MM.1S (cell line): ENCODE measurements at regions not wholly inside any gene's neighbourhood (a gene's known extent, or its start where the extent isn't known, plus 50 kb on each side); places are given as distances from the start of the nearest gene placed in this dataset.

Experiments
- DNase-seq: peaks from one replicate; pipeline ENCODE4 v3.0.0-alpha.2; 2015
- H2AFZ ChIP-seq: fragments of 300-600 bp; sonication (generic); 2 replicates; pipeline ENCODE4 v1.6.0; 2016; ENCODE audit warnings: antibody characterized with exemption, low read length
- H3F3A ChIP-seq: fragments of 300-600 bp; sonication (generic); 2 replicates; pipeline ENCODE4 v1.6.1; 2016; ENCODE audit warnings: mild to moderate bottlenecking, antibody characterized with exemption, low read length, moderate library complexity, mixed read lengths; ENCODE audit not compliant: insufficient read depth
- H3K27ac ChIP-seq: fragments of 300-600 bp; sonication (generic); 2 replicates; pipeline ENCODE4 v1.5.1; 2016; ENCODE audit warnings: mild to moderate bottlenecking, low read length
- H3K27me3 ChIP-seq: fragments of 300-600 bp; sonication (generic); replicated peaks from 2 replicates; pipeline ENCODE4 v1.6.0; 2016; ENCODE audit warnings: low read length; ENCODE audit not compliant: insufficient read depth
- H3K36me3 ChIP-seq: fragments of 300-600 bp; sonication (generic); replicated peaks from 2 replicates; pipeline ENCODE4 v1.6.1; 2016; ENCODE audit warnings: mild to moderate bottlenecking, low read length, mixed read lengths; ENCODE audit not compliant: insufficient read depth
- H3K4me1 ChIP-seq: fragments of 300-600 bp; sonication (generic); 2 replicates; pipeline ENCODE4 v1.6.1; 2016; ENCODE audit warnings: low read length, mixed read lengths
- H3K4me2 ChIP-seq: fragments of 300-600 bp; sonication (generic); 2 replicates; pipeline ENCODE4 v1.6.0; 2016; ENCODE audit warnings: low read depth, low read length
- H3K4me3 ChIP-seq: fragments of 300-600 bp; sonication (generic); 2 replicates; pipeline ENCODE4 v1.5.1; 2016; ENCODE audit warnings: low read length, mixed read lengths
- H3K79me2 ChIP-seq: fragments of 300-600 bp; sonication (generic); 2 replicates; pipeline ENCODE4 v1.6.1; 2016; ENCODE audit warnings: mixed run types, low read length, mixed read lengths
- H3K9ac ChIP-seq: fragments of 300-600 bp; sonication (generic); 2 replicates; pipeline ENCODE4 v1.6.1; 2016; ENCODE audit warnings: low read length, mixed read lengths
- H3K9me2 ChIP-seq: fragments of 300-600 bp; sonication (generic); replicated peaks from 2 replicates; pipeline ENCODE4 v1.6.1; 2016; ENCODE audit warnings: mild to moderate bottlenecking, low read length, mixed read lengths; ENCODE audit not compliant: insufficient read depth
- H3K9me3 ChIP-seq: fragments of 300-600 bp; sonication (generic); replicated peaks from 2 replicates; pipeline ENCODE4 v1.6.1; 2016; ENCODE audit warnings: mild to moderate bottlenecking, low read length, mixed read lengths; ENCODE audit not compliant: insufficient read depth
- H4K20me1 ChIP-seq: fragments of 300-600 bp; sonication (generic); 2 replicates; pipeline ENCODE4 v1.6.1; 2016; ENCODE audit warnings: mild to moderate bottlenecking, low read length, moderate library complexity, mixed read lengths; ENCODE audit not compliant: insufficient read depth
- CTCF ChIP-seq: fragments of 300-600 bp; sonication (generic); IDR thresholded peaks from 2 replicates; pipeline ENCODE4 v1.5.1; 2016; ENCODE audit warnings: antibody characterized with exemption, low read length, mixed read lengths
- EZH2 ChIP-seq: fragments of 300-600 bp; sonication (generic); optimal IDR thresholded peaks from 2 replicates; pipeline ENCODE3; 2017; ENCODE audit warnings: low read depth, mild to moderate bottlenecking, antibody characterized with exemption, low read length, mixed read lengths
- EZH2phosphoT487 ChIP-seq: fragments of 300-600 bp; sonication (generic); IDR thresholded peaks from 2 replicates; pipeline ENCODE4 v1.6.1; 2018; ENCODE audit warnings: antibody characterized with exemption, low read length

- no peaks in the 10 kb centered on the region for H3F3A ChIP-seq
- no peak for DNase-seq
- H3K79me2 ChIP-seq = no peaks in the 10 kb centered on the region
- no peaks in the 10 kb centered on the region for H3K9me3 ChIP-seq
- H3K36me3 ChIP-seq = no peaks in the 10 kb centered on the region
- H3K4me2 ChIP-seq = no peak overlapping the region
- no peak overlapping the region for H3K9ac ChIP-seq
- H4K20me1 ChIP-seq = no peaks in the 10 kb centered on the region
- H3K27me3 ChIP-seq = no peaks in the 10 kb centered on the region
- no peak for TF ChIP-seq EZH2phosphoT487
- TF ChIP-seq EZH2 = no peak
- no peak for TF ChIP-seq CTCF
- no peak overlapping the region for H2AFZ ChIP-seq
- no peaks in the 10 kb centered on the region for H3K9me2 ChIP-seq
- H3K27ac ChIP-seq = no peak overlapping the region
- H3K4me1 ChIP-seq = no peaks in the 10 kb centered on the region
- H3K4me3 ChIP-seq = no peak overlapping the region
Observed at GRCh38 chr16:48102083-48103008, 53.4 kb downstream of the ABCC12 start.

DNA sequence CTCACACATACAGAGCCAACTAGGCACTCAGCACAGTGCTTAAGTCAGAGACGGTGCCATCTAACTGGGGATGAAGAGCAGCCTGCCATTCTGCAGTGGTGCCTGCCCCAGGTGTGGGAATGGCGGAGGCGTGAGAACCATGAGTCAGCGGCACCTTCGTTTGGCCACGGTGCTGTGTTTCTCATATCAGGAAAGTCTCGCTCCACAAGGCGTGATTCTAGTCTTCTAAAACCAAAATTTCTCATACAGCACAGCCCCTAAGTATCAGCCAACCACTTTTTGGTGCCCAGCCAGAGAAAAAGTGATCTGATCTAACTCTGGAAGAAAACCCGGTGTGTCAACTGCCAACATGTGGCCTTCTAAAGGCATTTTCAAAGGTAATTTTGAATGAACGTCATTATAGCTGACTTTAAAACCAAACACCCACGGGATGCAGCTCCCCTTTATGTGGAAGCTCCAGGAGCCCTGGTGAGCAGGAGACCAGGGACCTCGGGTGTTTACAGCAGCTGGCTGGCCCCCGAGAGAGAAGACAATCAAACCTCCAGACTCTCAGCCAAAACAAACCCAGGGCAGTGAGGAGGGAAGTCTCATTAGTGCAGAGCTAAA is 54.6 kb downstream of the ABCC12 start:
- Histone ChIP-seq H3K9me3 (no peaks in the 10 kb centered on the region), H3K9ac (no peak overlapping the region), H3F3A (no peaks in the 10 kb centered on the region), H3K36me3 (no peaks in the 10 kb centered on the region), H4K20me1 (no peaks in the 10 kb centered on the region), H3K79me2 (no peaks in the 10 kb centered on the region), H3K4me1 (no peaks in the 10 kb centered on the region), H2AFZ (no peak overlapping the region), H3K27me3 (no peaks in the 10 kb centered on the region), H3K4me3 (no peak overlapping the region), H3K4me2 (no peak overlapping the region), H3K9me2 (no peaks in the 10 kb centered on the region), H3K27ac (no peak overlapping the region)
- DNase-seq = no peak
- no peak for TF ChIP-seq EZH2
- TF ChIP-seq EZH2phosphoT487 = no peak
- no peak for TF ChIP-seq CTCF

DNA sequence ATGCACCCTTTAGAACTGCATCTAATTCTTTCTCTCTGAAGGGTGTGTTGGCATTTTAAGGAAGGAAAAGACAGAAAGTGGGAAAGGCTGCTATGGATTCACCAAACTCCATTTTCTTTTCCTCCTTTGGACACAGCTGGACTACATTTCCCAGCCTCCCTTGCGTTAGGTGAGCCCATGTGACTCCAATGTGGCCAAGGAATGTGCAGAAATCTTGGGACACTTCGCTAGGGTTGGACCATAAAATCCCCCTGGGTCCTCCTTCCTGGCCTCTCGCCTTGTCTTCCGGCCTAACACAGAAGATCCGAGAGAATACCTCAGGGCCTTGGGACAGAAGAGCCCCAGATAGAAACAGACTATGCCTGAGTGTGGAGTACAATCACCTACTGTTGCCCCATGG is 56.3 kb downstream of the ABCC12 start:
- Histone ChIP-seq H3F3A (no peaks in the 10 kb centered on the region), H3K36me3 (no peaks in the 10 kb centered on the region), H3K27ac (no peak overlapping the region), H3K79me2 (no peaks in the 10 kb centered on the region), H4K20me1 (no peaks in the 10 kb centered on the region), H3K9me3 (no peaks in the 10 kb centered on the region), H3K4me1 (no peaks in the 10 kb centered on the region), H3K9ac (no peak overlapping the region), H3K4me3 (no peak overlapping the region), H2AFZ (no peak overlapping the region), H3K27me3 (no peaks in the 10 kb centered on the region), H3K4me2 (no peak overlapping the region), H3K9me2 (no peaks in the 10 kb centered on the region)
- TF ChIP-seq EZH2phosphoT487 (no peak), CTCF (no peak), EZH2 (no peak)
- no peak for DNase-seq
